Esophagus muscularis mucosa (tissue), 4 donors: ENCODE measurements at regions not wholly inside any gene's neighbourhood (a gene's known extent, or its start where the extent isn't known, plus 50 kb on each side); places are given as distances from the start of the nearest gene placed in this dataset.

Experiments
- CTCF ChIP-seq, 3 experiments: fragments of 200-600 bp in 2 of 3; fragments of 450-650 bp in 1 of 3; sonication (generic) in 2 of 3; IDR thresholded peaks; one replicate each; pipeline ENCODE4 v1.5.1; 2017 to 2019; ENCODE audit warnings: antibody characterized with exemption in 3 of 3, mild to moderate bottlenecking in 2 of 3, moderate library complexity in 1 of 3
- EP300 ChIP-seq: sonication (generic); formaldehyde crosslinking; IDR thresholded peaks from one replicate; pipeline ENCODE4 v1.6.1; 2017; ENCODE audit warnings: antibody characterized with exemption
- POLR2A ChIP-seq: fragments of 450-650 bp; IDR thresholded peaks from one replicate; pipeline ENCODE4 v1.6.1; 2017; ENCODE audit warnings: antibody characterized with exemption, moderate library complexity, mild to moderate bottlenecking, low read depth

- TF ChIP-seq CTCF (IDR thresholded peaks at IDR 0.05) (no peak), POLR2A (no peak), EP300 (no peak)
These were observed 414.8 kb downstream of the GADD45G start for GRCh38 chr9:90019626-90020025.
